B cell (primary cell): ENCODE measurements at regions not wholly inside any gene's neighbourhood (a gene's known extent, or its start where the extent isn't known, plus 50 kb on each side); places are given as distances from the start of the nearest gene placed in this dataset.

ENCODE experiments used
- CTCF ChIP-seq: fragments of 200-600 bp; IDR thresholded peaks from one replicate; pipeline ENCODE4 v1.8.0; 2022; ENCODE audit warnings: antibody characterized with exemption, mild to moderate bottlenecking
- EZH2 ChIP-seq: IDR thresholded peaks from 2 replicates; pipeline ENCODE4 v1.6.1; 2012; ENCODE audit warnings: borderline replicate concordance, low read depth, mild to moderate bottlenecking, moderate library complexity, low read length; ENCODE audit not compliant: insufficient read depth, poor library complexity, severe bottlenecking

GRCh38 chr10:8456386-8456785, 401.9 kb downstream of the GATA3 start:
- TF ChIP-seq CTCF (no peak), EZH2 (no peak)
